Activated CD4-positive, alpha-beta T cell treated with anti-CD3 and anti-CD28 coated beads for 1 hour (primary cell): ENCODE measurements at regions not wholly inside any gene's neighbourhood (a gene's known extent, or its start where the extent isn't known, plus 50 kb on each side); places are given as distances from the start of the nearest gene placed in this dataset.

Source experiments
- DNase-seq: peaks from one replicate; pipeline ENCODE4 v3.0.0-alpha.2; 2020

DNA sequence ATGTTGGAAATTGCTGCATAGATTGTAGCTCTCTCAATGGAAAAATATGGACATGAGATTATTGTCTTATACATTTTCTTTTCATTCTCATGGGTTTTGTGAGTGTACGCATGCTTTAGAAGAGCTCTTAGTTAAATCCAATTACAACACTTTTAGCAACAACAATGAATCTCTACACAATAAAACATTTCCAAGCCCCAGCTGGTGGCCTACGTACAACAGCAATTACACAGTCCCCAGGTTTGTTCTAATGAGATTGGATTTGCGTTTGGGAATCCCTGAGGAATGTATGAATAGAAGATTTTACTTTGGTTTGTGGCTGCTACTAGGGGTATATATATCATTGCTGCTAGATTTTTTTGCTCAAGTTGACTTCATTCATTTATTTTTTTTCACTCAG lies 98.6 kb downstream of the FHDC1 start:
- no peak for DNase-seq

- DNase-seq, result no peak
These were observed 100.9 kb downstream of the FHDC1 start for GRCh38 chr4:153036931-153037482.

DNA sequence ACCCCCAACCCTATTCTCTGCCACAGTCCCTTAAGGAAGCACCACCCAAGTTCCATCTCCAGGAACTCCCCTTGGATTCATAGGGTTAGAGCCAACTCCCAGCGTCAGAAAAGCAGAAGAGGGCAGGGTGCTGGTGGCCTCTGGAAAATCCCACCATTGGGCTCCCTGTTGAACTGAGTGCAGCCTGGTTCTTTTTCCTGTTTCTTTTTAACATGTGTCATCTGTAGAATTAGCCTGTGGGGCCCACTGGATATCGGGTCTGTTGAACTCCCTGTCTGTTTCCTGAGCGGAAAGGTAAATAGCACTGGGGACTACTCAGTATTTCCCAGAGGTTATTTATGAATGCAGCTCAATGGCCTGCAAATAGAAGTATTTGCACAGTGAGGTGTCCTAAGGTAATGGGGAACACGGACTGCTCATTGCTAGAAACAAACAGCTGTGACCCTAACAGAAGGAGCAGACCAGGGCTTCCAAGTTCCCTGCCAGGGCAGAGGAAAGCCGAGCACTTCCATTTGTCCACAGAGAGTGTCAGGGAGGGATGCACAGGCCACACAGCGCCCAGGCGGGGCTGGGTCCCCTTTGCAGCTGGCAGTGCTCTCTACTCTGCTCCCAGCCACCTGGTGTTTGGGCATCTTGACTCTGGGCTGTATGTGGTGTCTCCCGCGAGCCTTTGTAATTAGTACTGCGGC lies 102.6 kb downstream of the FHDC1 start:
- DNase-seq, result no peak

GRCh38 chr4:153039542-153040185 lies 103.5 kb downstream of the FHDC1 start:
- no peak for DNase-seq

GRCh38 chr4:153040677-153041076 lies 104.6 kb downstream of the FHDC1 start:
- DNase-seq, result no peak

GRCh38 chr4:153044036-153044435 lies 107.9 kb downstream of the FHDC1 start:
- no peak for DNase-seq

- no peak for DNase-seq
These were observed 109.2 kb downstream of the FHDC1 start for GRCh38 chr4:153045111-153045982.

DNA sequence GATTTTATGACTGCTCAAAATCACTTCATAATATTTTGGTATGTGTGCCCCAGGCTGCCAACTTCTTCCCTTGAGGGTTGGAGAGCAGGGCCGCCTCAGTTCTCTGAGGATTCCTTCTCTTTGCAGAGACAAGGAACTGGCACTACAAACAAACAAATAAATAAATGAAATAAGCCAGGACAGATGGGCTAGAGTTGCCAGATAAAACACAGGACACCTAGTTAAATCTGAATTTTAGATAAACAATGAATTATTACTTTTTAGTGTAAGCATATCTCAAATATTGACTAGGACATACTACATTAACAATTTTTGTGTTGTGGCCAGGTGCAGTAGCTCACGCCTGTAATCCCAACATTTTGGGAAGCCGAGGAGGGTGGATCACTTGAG lies 122.5 kb downstream of the FHDC1 start:
- no peak for DNase-seq

GRCh38 chr4:153060196-153060595 lies 124.1 kb downstream of the FHDC1 start:
- DNase-seq, result no peak

DNA sequence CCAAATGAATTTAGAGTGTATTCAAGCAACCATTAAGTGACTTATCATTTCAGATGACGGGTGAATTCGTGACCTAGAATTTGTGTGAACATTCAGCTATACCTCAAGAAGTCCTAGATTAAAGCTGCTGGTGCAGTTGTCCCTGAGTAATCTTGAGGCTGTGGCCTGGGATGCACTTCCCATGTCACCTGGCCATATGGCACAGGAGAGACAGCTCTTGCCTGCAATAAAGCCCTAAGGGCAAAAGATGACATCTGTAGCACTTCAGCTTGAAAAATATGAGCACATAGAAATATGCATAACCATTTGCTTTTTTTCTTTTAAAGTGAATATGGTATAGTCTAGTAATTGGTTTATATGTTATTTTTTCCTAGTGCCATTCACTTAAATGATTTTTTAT lies 125.8 kb downstream of the FHDC1 start:
- no peak for DNase-seq

DNA sequence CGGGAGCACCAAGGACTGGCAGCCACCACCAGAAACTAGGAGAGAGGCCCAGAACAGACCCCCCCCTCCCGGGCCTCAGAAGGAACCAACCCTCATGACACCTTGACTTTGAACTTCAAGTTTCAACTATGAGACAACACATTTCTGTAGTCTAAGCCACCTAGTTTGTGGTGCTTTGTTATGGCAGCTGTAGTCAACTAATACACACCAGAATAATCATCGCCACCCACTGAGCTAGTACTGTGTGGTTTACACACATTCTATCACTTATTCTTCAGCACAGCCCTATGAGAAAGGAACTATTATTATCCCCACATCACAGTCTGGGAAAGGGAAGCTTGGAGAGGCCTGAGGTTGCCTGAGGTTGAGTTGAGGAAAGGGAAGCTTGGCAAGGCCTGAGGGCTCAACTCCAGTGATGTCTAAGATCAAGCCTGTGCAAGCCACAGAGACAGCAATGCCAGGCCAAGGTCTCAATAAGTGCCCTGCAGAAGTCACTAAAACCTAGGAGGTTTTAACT lies 126.6 kb downstream of the FHDC1 start:
- DNase-seq, result no peak

DNA sequence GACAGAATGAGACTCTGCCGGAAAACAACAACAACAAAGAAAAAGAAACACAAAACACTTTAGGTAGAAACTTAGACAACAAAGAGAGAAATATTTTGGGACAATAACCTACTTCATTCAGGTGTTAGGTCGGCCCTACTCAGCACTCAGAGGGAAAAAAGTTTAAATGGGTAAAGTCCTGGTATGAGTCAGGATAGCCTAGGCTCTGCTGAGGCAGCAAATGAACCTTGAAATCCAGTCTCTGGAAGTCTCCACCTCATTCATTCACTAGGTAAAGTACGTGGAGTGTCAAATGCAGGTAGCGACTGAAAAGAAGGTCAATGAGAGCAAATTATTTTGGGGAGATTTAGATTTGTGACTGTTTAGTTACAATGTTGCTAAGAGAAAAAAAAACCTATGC lies 127.4 kb downstream of the FHDC1 start:
- DNase-seq, result no peak

DNA sequence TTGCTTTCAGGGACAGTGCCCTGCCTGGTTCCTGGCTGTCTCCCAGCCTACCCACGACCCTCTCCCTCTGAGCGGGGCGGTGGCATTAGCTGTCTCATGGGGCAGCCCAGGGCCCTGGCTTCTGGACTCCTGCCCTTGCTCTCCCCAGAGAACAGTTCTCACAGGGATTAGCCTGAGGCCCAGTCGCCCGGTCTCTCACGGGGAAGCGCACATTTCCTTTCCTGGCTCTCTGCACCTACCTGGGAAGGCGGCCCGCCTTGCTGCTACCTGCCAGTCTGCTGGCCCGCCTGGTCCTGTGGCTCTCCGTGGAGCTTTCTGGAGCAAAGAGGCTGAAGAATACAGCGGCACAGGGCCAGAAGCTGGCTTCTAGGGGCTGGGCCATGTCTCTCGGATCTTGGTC lies 128.4 kb downstream of the FHDC1 start:
- DNase-seq, result no peak

DNA sequence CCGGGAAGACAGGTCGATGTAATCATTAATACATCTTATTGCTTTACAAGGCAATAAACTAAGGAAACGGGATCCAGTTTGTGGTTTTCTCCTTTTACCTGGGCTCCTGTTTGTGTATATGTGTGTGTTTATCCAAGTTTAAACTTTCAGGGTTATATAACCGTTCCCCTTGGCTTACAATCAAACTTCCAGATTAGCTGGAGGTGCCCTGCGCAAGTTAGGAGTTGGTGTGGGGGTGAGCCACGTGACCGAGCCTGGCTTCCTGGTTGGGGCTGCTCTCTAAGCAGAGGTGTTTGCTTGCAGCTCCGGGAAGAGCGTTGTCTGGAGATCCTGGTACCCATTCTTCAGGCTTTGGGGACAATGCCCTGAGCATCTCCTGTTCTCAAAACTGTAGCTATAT lies 129.2 kb downstream of the FHDC1 start:
- no peak for DNase-seq

DNA sequence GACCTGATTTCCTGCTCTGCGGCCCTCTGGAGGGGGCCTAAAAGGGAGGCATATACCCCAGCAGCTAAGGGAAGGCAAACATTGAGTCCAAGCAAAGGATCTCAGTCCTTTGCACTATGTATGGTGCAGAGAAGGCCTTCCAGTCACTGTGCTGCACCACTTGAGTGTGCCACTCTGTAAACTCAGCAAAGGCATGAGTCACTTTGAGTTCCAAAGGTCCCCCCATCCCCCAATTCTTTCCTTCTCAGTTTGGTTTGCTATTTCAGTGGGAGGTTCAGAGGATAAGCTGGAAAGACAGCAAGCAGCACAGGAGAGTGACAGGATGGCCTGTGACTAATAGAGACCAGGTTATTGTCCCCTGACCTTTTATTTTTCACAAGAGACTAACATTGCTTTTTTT lies 131.3 kb downstream of the FHDC1 start:
- DNase-seq, result no peak

DNA sequence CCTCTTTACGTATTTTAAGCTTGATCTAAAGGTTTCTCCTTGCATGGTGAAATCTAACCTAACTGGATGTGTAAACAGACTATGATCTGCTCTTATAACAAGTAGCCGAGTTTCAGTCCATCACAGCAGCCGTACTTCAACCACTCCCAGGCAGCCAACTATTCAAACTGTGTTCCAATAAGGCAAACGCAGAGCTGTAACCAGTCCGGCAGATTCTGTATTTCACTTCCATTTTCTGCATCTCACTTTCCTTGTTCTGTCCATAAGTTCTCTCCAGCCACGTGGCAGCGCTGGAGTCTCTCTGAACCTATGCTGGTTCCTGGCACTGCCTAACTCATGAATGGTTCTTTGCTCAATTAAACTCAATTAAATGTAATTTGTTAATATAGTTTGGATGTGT lies 132.6 kb downstream of the FHDC1 start:
- DNase-seq, result no peak

GRCh38 chr4:153071958-153072598 lies 132.2 kb upstream of the TRIM2 start:
- DNase-seq, result no peak

GRCh38 chr4:153072661-153073060 lies 131.6 kb upstream of the TRIM2 start:
- no peak for DNase-seq

DNA sequence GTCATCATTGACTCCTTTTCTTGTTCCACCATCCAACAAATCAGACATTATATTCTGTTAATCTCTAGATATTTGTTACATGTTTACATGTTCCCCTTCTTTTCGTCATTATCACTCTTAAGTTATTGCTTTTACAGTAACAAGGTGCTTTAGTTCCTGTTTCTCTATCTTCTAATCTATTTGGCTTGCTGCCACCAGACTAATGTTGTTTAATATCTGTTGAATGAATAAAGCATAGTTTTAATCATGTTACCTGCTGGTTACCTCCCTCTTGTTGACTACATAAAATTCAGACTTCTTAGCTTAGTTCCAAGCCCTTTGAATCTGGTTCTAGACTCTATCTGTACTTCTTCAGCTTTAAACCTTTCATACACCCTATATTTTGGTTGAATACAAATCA lies 129.8 kb upstream of the TRIM2 start:
- DNase-seq, result no peak

DNA sequence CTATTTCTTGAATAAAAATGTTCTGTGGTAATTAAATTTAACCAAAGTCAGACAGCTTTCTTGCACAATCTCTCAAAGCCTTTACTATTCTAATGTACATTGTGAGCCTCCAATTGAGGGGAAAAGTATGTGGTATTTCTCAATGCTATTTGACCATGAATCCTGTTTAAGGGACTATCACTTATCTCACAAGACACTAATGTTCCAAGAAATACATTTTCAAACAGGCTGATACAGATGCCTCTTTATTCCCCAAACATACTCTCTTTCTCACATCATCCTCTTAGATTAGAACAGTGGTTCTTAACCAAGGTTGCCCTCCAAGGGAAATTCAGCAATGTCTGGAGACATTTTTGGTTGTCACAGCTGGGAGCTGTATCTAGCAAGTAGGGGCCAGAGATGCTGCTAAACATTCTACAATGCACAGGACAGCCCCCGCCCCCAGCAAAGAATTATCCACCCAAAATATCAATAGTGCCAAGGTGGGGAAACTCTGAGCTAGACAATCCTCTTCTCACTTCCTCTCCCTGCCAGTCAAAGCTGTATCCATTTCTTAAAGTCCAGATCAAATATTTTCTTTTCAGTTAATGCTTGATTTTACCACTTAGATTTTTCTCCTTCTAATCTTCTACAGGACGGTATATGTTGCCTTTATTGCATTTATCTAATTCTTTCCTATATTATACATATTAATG lies 129.2 kb upstream of the TRIM2 start:
- DNase-seq, result no peak

DNA sequence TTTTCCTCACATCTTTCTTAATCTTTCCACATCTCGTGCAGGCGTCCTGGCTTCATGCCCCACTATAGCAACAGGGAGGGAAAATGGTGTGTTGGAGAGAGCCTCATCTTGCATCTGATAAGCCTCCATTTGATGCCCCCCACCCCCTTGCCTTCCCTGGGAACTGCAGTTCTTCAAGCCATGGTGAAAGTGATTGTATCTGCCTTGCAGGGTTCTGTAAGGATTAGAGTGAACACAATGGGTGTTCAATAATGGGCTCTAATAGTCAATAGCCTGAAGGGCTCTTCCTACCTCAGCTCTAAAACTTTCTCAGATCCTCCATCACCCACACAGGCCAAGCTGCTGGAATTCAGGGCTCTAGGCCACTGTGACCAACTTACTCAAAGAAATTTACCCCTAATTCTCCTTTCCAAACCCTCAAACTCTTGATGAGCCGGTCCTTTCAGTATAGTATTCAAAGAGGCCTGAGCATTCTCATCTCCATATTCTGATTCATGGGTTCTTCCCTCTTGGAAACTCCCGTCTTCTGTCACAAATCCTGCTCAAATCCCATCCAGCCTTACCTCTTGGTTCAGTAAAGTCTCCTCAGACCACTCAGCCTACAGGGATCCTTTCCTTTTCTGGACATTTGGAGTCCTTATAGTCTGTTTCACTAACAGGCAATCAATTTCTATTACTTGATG lies 128.3 kb upstream of the TRIM2 start:
- DNase-seq, result no peak

GRCh38 chr4:153076861-153077260 lies 127.4 kb upstream of the TRIM2 start:
- no peak for DNase-seq
